Neural progenitor cell (in vitro differentiated cells): ENCODE measurements at regions not wholly inside any gene's neighbourhood (a gene's known extent, or its start where the extent isn't known, plus 50 kb on each side); places are given as distances from the start of the nearest gene placed in this dataset.
A peak's percentile ranks its signal among the peaks of the same experiment; 100 is the strongest.

Source experiments
- DNase-seq: peaks from one replicate; pipeline ENCODE4 v3.0.0-alpha.2; 2016; ENCODE audit warnings: low spot score
- H2AFZ ChIP-seq: fragments of 200-600 bp; sonication (generic); replicated peaks from 2 replicates; pipeline ENCODE4 v1.6.1; 2016; ENCODE audit warnings: antibody characterized with exemption
- H3F3A ChIP-seq: fragments of 200-600 bp; sonication (generic); 2 replicates; pipeline ENCODE4 v1.6.1; 2016; ENCODE audit warnings: antibody characterized with exemption, low read depth
- H3K27ac ChIP-seq: fragments of 200-600 bp; sonication (generic); 2 replicates; pipeline ENCODE4 v1.5.1; 2016; ENCODE audit warnings: mild to moderate bottlenecking
- H3K27me3 ChIP-seq: fragments of 200-600 bp; sonication (generic); 2 replicates; pipeline ENCODE4 v1.6.1; 2016; ENCODE audit warnings: mild to moderate bottlenecking, moderate library complexity
- H3K36me3 ChIP-seq: fragments of 200-600 bp; sonication (generic); 2 replicates; pipeline ENCODE4 v1.5.1; 2016
- H3K4me1 ChIP-seq: fragments of 200-600 bp; sonication (generic); 2 replicates; pipeline ENCODE4 v1.6.1; 2016; ENCODE audit warnings: mixed run types
- H3K4me2 ChIP-seq: fragments of 200-600 bp; sonication (generic); 2 replicates; pipeline ENCODE4 v1.6.1; 2016
- H3K4me3 ChIP-seq: fragments of 200-600 bp; sonication (generic); 2 replicates; pipeline ENCODE4 v1.5.1; 2016
- H3K79me2 ChIP-seq: fragments of 200-600 bp; sonication (generic); 2 replicates; pipeline ENCODE4 v1.6.1; 2016; ENCODE audit warnings: low read depth
- H3K9ac ChIP-seq: fragments of 200-600 bp; sonication (generic); 2 replicates; pipeline ENCODE4 v1.6.1; 2016
- H3K9me3 ChIP-seq: fragments of 200-600 bp; sonication (generic); 2 replicates; pipeline ENCODE4 v1.5.1; 2016; ENCODE audit warnings: low read depth
- H4K20me1 ChIP-seq: fragments of 200-600 bp; sonication (generic); 2 replicates; pipeline ENCODE4 v1.6.1; 2016; ENCODE audit warnings: low read depth
- H3K27ac Mint-ChIP-seq: 3 replicates; pipeline ENCODE4 v1.8.0; 2021; ENCODE audit warnings: mixed read lengths
- H3K27me3 Mint-ChIP-seq: 2 replicates; pipeline ENCODE4 v1.8.0; 2022; ENCODE audit warnings: low read depth, mild to moderate bottlenecking, inconsistent platforms, moderate library complexity, mixed read lengths; ENCODE audit not compliant: insufficient read depth
- H3K36me3 Mint-ChIP-seq: 3 replicates; pipeline ENCODE4 v1.8.0; 2021; ENCODE audit warnings: mixed read lengths
- H3K4me1 Mint-ChIP-seq: 3 replicates; pipeline ENCODE4 v1.8.0; 2021; ENCODE audit warnings: mixed read lengths
- H3K4me3 Mint-ChIP-seq: 3 replicates; pipeline ENCODE4 v1.8.0; 2021; ENCODE audit warnings: mild to moderate bottlenecking, moderate library complexity, mixed read lengths
- H3K9me3 Mint-ChIP-seq: 3 replicates; pipeline ENCODE4 v1.8.0; 2020; ENCODE audit warnings: mixed read lengths
- CTCF ChIP-seq: fragments of 200-600 bp; sonication (generic); IDR thresholded peaks from 2 replicates; pipeline ENCODE4 v1.5.1; 2017; ENCODE audit warnings: antibody characterized with exemption, mild to moderate bottlenecking
- EZH2 ChIP-seq: fragments of 200-600 bp; sonication (generic); IDR thresholded peaks from 2 replicates; pipeline ENCODE4 v1.6.1; 2017; ENCODE audit warnings: antibody characterized with exemption, mild to moderate bottlenecking, moderate library complexity
- EZH2phosphoT487 ChIP-seq: fragments of 200-600 bp; sonication (generic); IDR thresholded peaks from 2 replicates; pipeline ENCODE4 v1.6.1; 2017; ENCODE audit warnings: antibody characterized with exemption

GRCh38 chr10:93160140-93160539 is 86.4 kb downstream of the CYP26A1 start:
- Histone ChIP-seq H3K9ac (no peak overlapping the region), H3F3A (no peaks in the 10 kb centered on the region), H3K27me3 (no peaks in the 10 kb centered on the region), H3K9me3 (no peaks in the 10 kb centered on the region), H2AFZ (no peak overlapping the region), H3K79me2 (no peaks in the 10 kb centered on the region), H3K4me2 (no peak overlapping the region), H3K4me3 (no peak overlapping the region), H4K20me1 (no peaks in the 10 kb centered on the region), H3K27ac (no peak overlapping the region), H3K4me1 (no peaks in the 10 kb centered on the region), H3K36me3 (no peaks in the 10 kb centered on the region)
- peaks cover 10% of the 10 kb centered on the region for H3K9me3 Mint-ChIP-seq
- H3K4me3 Mint-ChIP-seq, result no peak overlapping the region
- peaks cover 2% of the 10 kb centered on the region for H3K27me3 Mint-ChIP-seq
- H3K27ac Mint-ChIP-seq, result no peak overlapping the region
- no peak for DNase-seq
- peaks cover 2% of the 10 kb centered on the region for H3K4me1 Mint-ChIP-seq
- no peaks in the 10 kb centered on the region for H3K36me3 Mint-ChIP-seq
- TF ChIP-seq CTCF (no peak), EZH2phosphoT487 (no peak), EZH2 (no peak)

GRCh38 chr10:93160829-93161228 is 87.1 kb downstream of the CYP26A1 start:
- no peak overlapping the region for H3K4me3 Mint-ChIP-seq
- peak overlapping the region; percentile 79 for H2AFZ ChIP-seq
- H4K20me1 ChIP-seq, result no peaks in the 10 kb centered on the region
- H3K27ac Mint-ChIP-seq, result no peak overlapping the region
- no peaks in the 10 kb centered on the region for H3K9me3 ChIP-seq
- H3K27me3 Mint-ChIP-seq, result peaks cover 2% of the 10 kb centered on the region
- no peak overlapping the region for H3K4me2 ChIP-seq
- TF ChIP-seq EZH2phosphoT487 (no peak), CTCF (no peak), EZH2 (no peak)
- H3K36me3 Mint-ChIP-seq, result no peaks in the 10 kb centered on the region
- H3K36me3 ChIP-seq, result no peaks in the 10 kb centered on the region
- no peak for DNase-seq
- no peak overlapping the region for H3K27ac ChIP-seq
- H3K4me1 ChIP-seq, result no peaks in the 10 kb centered on the region
- no peaks in the 10 kb centered on the region for H3F3A ChIP-seq
- peaks cover 9% of the 10 kb centered on the region for H3K9me3 Mint-ChIP-seq
- no peaks in the 10 kb centered on the region for H3K79me2 ChIP-seq
- H3K4me3 ChIP-seq, result no peak overlapping the region
- H3K27me3 ChIP-seq, result no peaks in the 10 kb centered on the region
- H3K4me1 Mint-ChIP-seq, result peaks cover 2% of the 10 kb centered on the region
- H3K9ac ChIP-seq, result no peak overlapping the region

GRCh38 chr10:93165367-93165766 is 91.7 kb downstream of the CYP26A1 start:
- H3K36me3 Mint-ChIP-seq, result peaks cover under 1% of the 10 kb centered on the region
- H2AFZ ChIP-seq, result no peak overlapping the region
- no peak overlapping the region for H3K27ac Mint-ChIP-seq

More at GRCh38 chr10:93165367-93165766, 91.7 kb downstream of the CYP26A1 start:
- no peaks in the 10 kb centered on the region for H3K27me3 ChIP-seq
- TF ChIP-seq CTCF (no peak), EZH2phosphoT487 (no peak), EZH2 (no peak)
- Mint-ChIP-seq H3K4me3 (no peak overlapping the region), H3K27me3 (peaks cover under 1% of the 10 kb centered on the region), H3K4me1 (peaks cover 2% of the 10 kb centered on the region), H3K9me3 (peaks cover 9% of the 10 kb centered on the region)
- H4K20me1 ChIP-seq, result no peaks in the 10 kb centered on the region
- H3K4me2 ChIP-seq, result no peak overlapping the region
- peaks cover 3% of the 10 kb centered on the region for H3K9me3 ChIP-seq
- no peaks in the 10 kb centered on the region for H3K4me1 ChIP-seq
- H3K36me3 ChIP-seq, result no peaks in the 10 kb centered on the region
- no peak overlapping the region for H3K9ac ChIP-seq
- DNase-seq, result no peak
- no peaks in the 10 kb centered on the region for H3K79me2 ChIP-seq
- no peak overlapping the region for H3K27ac ChIP-seq
- H3F3A ChIP-seq, result no peaks in the 10 kb centered on the region
- H3K4me3 ChIP-seq, result no peak overlapping the region
